Natural killer cell treated with Interleukin-12 subunit alpha and Interleukin-12 subunit beta and Interleukin-15 and Interleukin-18, amount 100 ng/mL, for 72 hours (primary cell): ENCODE measurements at regions not wholly inside any gene's neighbourhood (a gene's known extent, or its start where the extent isn't known, plus 50 kb on each side); places are given as distances from the start of the nearest gene placed in this dataset.

Source experiments
- ATAC-seq, 2 donors: fragments of 150-1000 bp; cut with Tn5 transposase in 1 of 2; sonication (Bioruptor Pico), chemical (Tn5 transposase) in 1 of 2; 2 replicates each; pipeline ENCODE4 v1.10.0; 2021
- DNase-seq: peaks from one replicate; pipeline ENCODE4 v3.0.0; 2022; ENCODE audit warnings: low spot score
- H3K27ac Mint-ChIP-seq, 2 donors: 1 replicate in 1 of 2; 2 replicates in 1 of 2; pipeline ENCODE4 v1.8.0; 2022; ENCODE audit warnings: mixed read lengths in 2 of 2, mild to moderate bottlenecking in 1 of 2, moderate library complexity in 1 of 2
- H3K27me3 Mint-ChIP-seq, 2 donors: 1 replicate in 1 of 2; 2 replicates in 1 of 2; pipeline ENCODE4 v1.8.0; 2022; ENCODE audit warnings: mixed read lengths in 2 of 2
- H3K36me3 Mint-ChIP-seq: one replicate; pipeline ENCODE4 v1.8.0; 2022; ENCODE audit warnings: mixed read lengths
- H3K4me1 Mint-ChIP-seq, 2 donors: 1 replicate in 1 of 2; 2 replicates in 1 of 2; pipeline ENCODE4 v1.8.0; 2022; ENCODE audit warnings: low read depth in 2 of 2, mixed read lengths in 2 of 2, mild to moderate bottlenecking in 1 of 2
- H3K4me3 Mint-ChIP-seq: one replicate; pipeline ENCODE4 v1.8.0; 2022; ENCODE audit warnings: mixed read lengths
- H3K9me3 Mint-ChIP-seq: 2 replicates; pipeline ENCODE4 v1.8.0; 2022; ENCODE audit warnings: mixed read lengths

- no peaks in the 10 kb centered on the region for H3K4me1 Mint-ChIP-seq
- DNase-seq (no peak), ATAC-seq (no peak)
- no peaks in the 10 kb centered on the region for H3K36me3 Mint-ChIP-seq
- H3K4me3 Mint-ChIP-seq: no peak overlapping the region
- no peak overlapping the region for H3K27ac Mint-ChIP-seq
- peaks cover 3 to 12% of the 10 kb centered on the region in 2 donors for H3K27me3 Mint-ChIP-seq
- H3K9me3 Mint-ChIP-seq: peaks cover 3% of the 10 kb centered on the region
Observed at GRCh38 chr16:74070237-74070636, 226.4 kb upstream of the PSMD7 start.

- Mint-ChIP-seq H3K27ac (no peak overlapping the region), H3K4me3 (no peak overlapping the region), H3K27me3 (peaks cover 3 to 12% of the 10 kb centered on the region in 2 donors), H3K36me3 (no peaks in the 10 kb centered on the region), H3K9me3 (peaks cover 2% of the 10 kb centered on the region), H3K4me1 (no peaks in the 10 kb centered on the region)
- ATAC-seq (no peak), DNase-seq (no peak)
Observed at GRCh38 chr16:74064120-74064735, 232.4 kb upstream of the PSMD7 start.

GRCh38 chr16:74053826-74054225, 242.8 kb upstream of the PSMD7 start:
- ATAC-seq (no peak), DNase-seq (no peak)
- no peak overlapping the region for H3K4me3 Mint-ChIP-seq
- H3K36me3 Mint-ChIP-seq: no peaks in the 10 kb centered on the region
- H3K27me3 Mint-ChIP-seq: no peaks in the 10 kb centered on the region
- no peak overlapping the region for H3K27ac Mint-ChIP-seq
- H3K9me3 Mint-ChIP-seq: peaks cover 8% of the 10 kb centered on the region
- no peaks in the 10 kb centered on the region for H3K4me1 Mint-ChIP-seq

- no peak for ATAC-seq
- DNase-seq: no peak
- peaks cover 4% of the 10 kb centered on the region for H3K9me3 Mint-ChIP-seq
Observed at GRCh38 chr16:74053312-74053711, 243.3 kb upstream of the PSMD7 start.

DNA sequence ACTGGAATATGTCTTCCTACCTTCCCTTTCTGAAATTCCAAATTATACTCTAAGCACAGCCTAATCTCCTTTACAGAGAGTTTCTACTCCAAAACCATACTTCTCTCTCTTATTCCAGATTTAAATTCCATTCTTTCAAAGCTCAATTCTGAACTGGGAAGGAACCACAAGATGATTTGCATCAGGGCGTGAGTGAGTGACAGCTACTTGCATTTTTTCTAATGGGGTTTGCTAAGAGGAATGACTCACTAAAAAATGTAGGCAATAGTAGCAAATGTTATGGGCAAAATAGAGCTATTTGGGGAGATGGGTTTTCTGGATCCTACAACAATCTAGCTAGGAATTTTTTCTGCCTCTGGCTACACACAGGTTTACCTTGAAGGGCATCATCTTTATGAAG, 244.6 kb upstream of the PSMD7 start:
- Mint-ChIP-seq H3K36me3 (no peaks in the 10 kb centered on the region), H3K4me3 (no peak overlapping the region), H3K27me3 (no peaks in the 10 kb centered on the region), H3K4me1 (no peaks in the 10 kb centered on the region), H3K27ac (no peak overlapping the region), H3K9me3 (peaks cover 4% of the 10 kb centered on the region)
- DNase-seq: no peak
- ATAC-seq: no peak

More at GRCh38 chr16:74053312-74053711, 243.3 kb upstream of the PSMD7 start:
- Mint-ChIP-seq H3K27ac (no peak overlapping the region), H3K27me3 (no peaks in the 10 kb centered on the region), H3K4me3 (no peak overlapping the region), H3K36me3 (no peaks in the 10 kb centered on the region), H3K4me1 (no peaks in the 10 kb centered on the region)

- Mint-ChIP-seq H3K4me1 (no peaks in the 10 kb centered on the region), H3K27ac (no peak overlapping the region), H3K27me3 (no peaks in the 10 kb centered on the region), H3K36me3 (no peaks in the 10 kb centered on the region), H3K4me3 (no peak overlapping the region), H3K9me3 (no peaks in the 10 kb centered on the region)
- DNase-seq (no peak), ATAC-seq (no peak)
Observed at GRCh38 chr16:74049027-74049426, 247.6 kb upstream of the PSMD7 start.

DNA sequence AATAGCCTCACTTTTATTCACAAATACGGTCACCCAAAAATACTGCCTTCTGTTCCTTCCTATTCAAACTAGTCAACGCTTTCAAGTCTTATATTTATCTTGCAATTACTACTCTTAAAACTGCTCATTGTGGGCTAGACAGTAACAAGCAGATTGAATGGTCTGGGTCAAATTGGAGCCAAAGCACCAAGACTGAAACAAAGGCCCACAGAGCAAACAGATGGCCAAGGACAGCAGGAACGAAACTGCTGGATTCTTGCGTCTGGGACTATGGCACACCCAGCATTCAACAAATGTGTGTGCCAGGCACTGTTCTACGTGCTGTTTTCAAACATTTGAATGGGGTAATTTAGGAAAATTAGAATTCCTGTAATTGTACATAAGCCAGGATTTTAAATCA, 250.1 kb upstream of the PSMD7 start:
- Mint-ChIP-seq H3K27me3 (no peaks in the 10 kb centered on the region), H3K9me3 (no peaks in the 10 kb centered on the region), H3K36me3 (no peaks in the 10 kb centered on the region), H3K27ac (no peak overlapping the region), H3K4me3 (no peak overlapping the region), H3K4me1 (no peaks in the 10 kb centered on the region)
- ATAC-seq (no peak), DNase-seq (no peak)

DNA sequence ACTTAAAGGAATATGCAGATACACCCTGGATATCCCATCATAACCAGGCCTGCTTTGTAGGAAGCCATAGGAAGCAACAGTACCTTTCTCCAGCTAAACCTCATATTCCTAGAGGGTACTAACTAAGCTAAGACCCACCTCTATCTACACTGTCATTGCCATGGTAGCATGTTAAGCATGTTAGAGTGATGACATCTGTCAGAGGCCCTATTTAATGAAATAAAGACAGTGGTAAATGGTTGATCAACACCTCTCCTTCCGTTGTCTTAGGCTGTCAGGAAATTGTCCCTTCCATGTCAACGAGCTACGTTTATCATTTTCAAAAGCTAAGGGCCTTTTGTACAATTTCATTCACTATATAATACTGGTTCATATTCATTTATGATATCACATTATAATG, 251.1 kb upstream of the PSMD7 start:
- Mint-ChIP-seq H3K4me1 (no peaks in the 10 kb centered on the region), H3K27ac (no peak overlapping the region), H3K9me3 (no peaks in the 10 kb centered on the region), H3K27me3 (no peaks in the 10 kb centered on the region), H3K36me3 (no peaks in the 10 kb centered on the region), H3K4me3 (no peak overlapping the region)
- DNase-seq: no peak
- ATAC-seq: no peak

DNA sequence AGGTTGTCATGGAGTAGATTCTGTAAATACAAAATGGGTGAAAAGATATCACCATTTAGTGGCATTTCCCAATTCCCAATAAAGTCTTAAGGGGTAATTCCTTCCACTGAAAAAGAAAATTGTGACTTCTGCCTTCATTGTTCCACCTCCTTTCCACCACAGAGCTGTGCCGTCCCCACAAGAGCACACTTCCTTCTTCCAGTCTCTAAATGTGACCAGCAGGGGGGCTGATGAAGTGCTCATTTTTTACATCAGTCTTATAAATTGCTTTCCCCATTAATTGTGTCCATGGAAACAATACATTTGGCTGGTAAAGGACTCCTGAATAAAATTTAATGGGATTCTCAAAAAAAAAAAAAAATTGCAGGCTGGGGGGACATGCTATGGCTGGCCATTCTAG, 260.8 kb upstream of the PSMD7 start:
- H3K9me3 Mint-ChIP-seq: no peaks in the 10 kb centered on the region
- DNase-seq (no peak), ATAC-seq (no peak)
- no peak overlapping the region for H3K27ac Mint-ChIP-seq
- no peaks in the 10 kb centered on the region for H3K4me1 Mint-ChIP-seq
- H3K36me3 Mint-ChIP-seq: no peaks in the 10 kb centered on the region
- H3K4me3 Mint-ChIP-seq: no peak overlapping the region
- H3K27me3 Mint-ChIP-seq: peaks cover 4 to 12% of the 10 kb centered on the region in 2 donors

GRCh38 chr16:74034862-74035261, 261.8 kb upstream of the PSMD7 start:
- ATAC-seq (no peak), DNase-seq (no peak)
- H3K27me3 Mint-ChIP-seq: peaks cover 4 to 12% of the 10 kb centered on the region in 2 donors
- H3K4me3 Mint-ChIP-seq: no peak overlapping the region
- H3K27ac Mint-ChIP-seq: no peak overlapping the region
- no peaks in the 10 kb centered on the region for H3K36me3 Mint-ChIP-seq
- H3K4me1 Mint-ChIP-seq: no peaks in the 10 kb centered on the region
- H3K9me3 Mint-ChIP-seq: no peaks in the 10 kb centered on the region

GRCh38 chr16:74034200-74034599, 262.4 kb upstream of the PSMD7 start:
- H3K27ac Mint-ChIP-seq: no peak overlapping the region
- H3K9me3 Mint-ChIP-seq: no peaks in the 10 kb centered on the region
- no peaks in the 10 kb centered on the region for H3K4me1 Mint-ChIP-seq
- no peaks in the 10 kb centered on the region for H3K36me3 Mint-ChIP-seq
- DNase-seq (no peak), ATAC-seq (no peak)
- peaks cover 4 to 12% of the 10 kb centered on the region in 2 donors for H3K27me3 Mint-ChIP-seq
- H3K4me3 Mint-ChIP-seq: no peak overlapping the region

- H3K27me3 Mint-ChIP-seq: peaks cover 4 to 12% of the 10 kb centered on the region in 2 donors
- H3K9me3 Mint-ChIP-seq: no peaks in the 10 kb centered on the region
- H3K4me3 Mint-ChIP-seq: no peak overlapping the region
- H3K36me3 Mint-ChIP-seq: no peaks in the 10 kb centered on the region
- DNase-seq: no peak
- no peaks in the 10 kb centered on the region for H3K4me1 Mint-ChIP-seq
- no peak for ATAC-seq
- H3K27ac Mint-ChIP-seq: no peak overlapping the region
Observed at GRCh38 chr16:74033441-74033995, 263.1 kb upstream of the PSMD7 start.

GRCh38 chr16:74031551-74031950, 265.1 kb upstream of the PSMD7 start:
- Mint-ChIP-seq H3K27ac (no peak overlapping the region), H3K36me3 (no peaks in the 10 kb centered on the region), H3K4me1 (no peaks in the 10 kb centered on the region)

DNA sequence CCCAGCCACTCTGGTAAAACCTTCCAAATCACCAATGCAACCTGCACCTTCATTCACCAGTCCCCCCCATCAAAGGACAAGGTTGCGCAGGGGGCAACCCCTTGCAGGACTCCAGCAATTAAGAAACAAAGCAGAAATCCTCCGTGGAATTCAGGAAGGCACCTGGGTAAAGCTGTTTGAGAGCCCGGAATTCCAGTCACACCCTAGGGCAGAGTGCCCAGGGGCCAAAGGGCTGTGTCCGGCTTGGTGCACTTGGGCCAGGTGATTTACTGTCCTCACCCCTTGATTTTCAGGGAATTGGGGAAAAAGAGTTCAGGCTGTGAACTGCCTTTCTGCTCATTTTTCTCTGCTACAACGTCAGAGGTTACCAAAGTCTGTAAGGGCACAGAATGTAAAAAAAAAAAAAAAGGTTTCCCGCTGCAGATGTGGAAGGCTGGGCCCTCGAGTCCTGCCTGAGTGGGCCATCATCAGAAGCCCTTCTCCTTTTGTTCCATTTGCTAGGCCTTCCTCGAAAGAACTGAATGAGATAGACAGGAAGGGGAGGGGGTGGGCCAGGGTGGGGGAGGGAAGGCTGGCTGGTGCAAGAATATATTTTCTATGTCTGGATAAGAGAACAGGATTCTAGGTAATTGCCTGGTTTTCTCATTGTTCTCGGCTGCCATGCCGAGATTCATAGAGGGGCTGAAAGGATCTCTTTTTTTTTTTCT, 266.5 kb upstream of the PSMD7 start:
- Mint-ChIP-seq H3K4me1 (no peaks in the 10 kb centered on the region), H3K9me3 (no peaks in the 10 kb centered on the region), H3K27ac (no peak overlapping the region)

More at GRCh38 chr16:74031551-74031950, 265.1 kb upstream of the PSMD7 start:
- Mint-ChIP-seq H3K27me3 (peaks cover 5 to 12% of the 10 kb centered on the region in 2 donors), H3K9me3 (no peaks in the 10 kb centered on the region), H3K4me3 (no peak overlapping the region)
- no peak for DNase-seq
- ATAC-seq: no peak

More for the DNA sequence above, 266.5 kb upstream of the PSMD7 start:
- H3K27me3 Mint-ChIP-seq: peaks cover 5 to 16% of the 10 kb centered on the region in 2 donors
- no peak overlapping the region for H3K4me3 Mint-ChIP-seq
- ATAC-seq (no peak), DNase-seq (no peak)
- no peaks in the 10 kb centered on the region for H3K36me3 Mint-ChIP-seq
